ENCODE measurements at regions not wholly inside any gene's neighbourhood (a gene's known extent, or its start where the extent isn't known, plus 50 kb on each side); places are given as distances from the start of the nearest gene placed in this dataset.

- no peaks in the 10 kb centered on the region for H3K4me1 ChIP-seq (ENCODE audit: low read length)
- H3K27ac ChIP-seq (ENCODE audit: low read length): no peak overlapping the region
- H3K27me3 ChIP-seq (ENCODE audit: low read depth, low read length): no peaks in the 10 kb centered on the region
- TF ChIP-seq EZH2phosphoT487 (IDR thresholded peaks at IDR 0.05; ENCODE audit: low read depth) (no peak), CTCF (IDR thresholded peaks at IDR 0.05; ENCODE audit: low read depth, low read length) (no peak)
- no peak overlapping the region for H3K4me2 ChIP-seq (ENCODE audit: low read length)
- H3K79me2 ChIP-seq (ENCODE audit: low read length): no peaks in the 10 kb centered on the region
- no peaks in the 10 kb centered on the region for H4K20me1 ChIP-seq (ENCODE audit: insufficient read depth, low read length)
- no peak overlapping the region for H2AFZ ChIP-seq (ENCODE audit: low read depth, low read length)
- H3K4me3 ChIP-seq (ENCODE audit: low read length): no peak overlapping the region
- no peak overlapping the region for H3K9ac ChIP-seq (ENCODE audit: low read length)
- no peaks in the 10 kb centered on the region for H3K36me3 ChIP-seq (replicated peaks; ENCODE audit: low read depth, low read length)
- no peaks in the 10 kb centered on the region for H3K9me3 ChIP-seq (ENCODE audit: insufficient read depth, low read length)
Measured at GRCh38 chrX:4206941-4207340, 493.5 kb upstream of the PRKX start.

GRCh38 chrX:4197971-4198370, 484.5 kb upstream of the PRKX start:
- Histone ChIP-seq H3K4me1 (ENCODE audit: low read length) (no peaks in the 10 kb centered on the region), H3K79me2 (ENCODE audit: low read length) (no peaks in the 10 kb centered on the region), H3K4me3 (ENCODE audit: low read length) (no peak overlapping the region), H3K4me2 (ENCODE audit: low read length) (no peak overlapping the region), H2AFZ (ENCODE audit: low read depth, low read length) (no peak overlapping the region), H3K9ac (ENCODE audit: low read length) (no peak overlapping the region), H3K27me3 (ENCODE audit: low read depth, low read length) (no peaks in the 10 kb centered on the region), H3K9me3 (ENCODE audit: insufficient read depth, low read length) (no peaks in the 10 kb centered on the region), H3K36me3 (replicated peaks; ENCODE audit: low read depth, low read length) (no peaks in the 10 kb centered on the region), H4K20me1 (ENCODE audit: insufficient read depth, low read length) (no peaks in the 10 kb centered on the region), H3K27ac (ENCODE audit: low read length) (no peak overlapping the region)
- TF ChIP-seq CTCF (IDR thresholded peaks at IDR 0.05; ENCODE audit: low read depth, low read length) (no peak), EZH2phosphoT487 (IDR thresholded peaks at IDR 0.05; ENCODE audit: low read depth) (no peak)

DNA sequence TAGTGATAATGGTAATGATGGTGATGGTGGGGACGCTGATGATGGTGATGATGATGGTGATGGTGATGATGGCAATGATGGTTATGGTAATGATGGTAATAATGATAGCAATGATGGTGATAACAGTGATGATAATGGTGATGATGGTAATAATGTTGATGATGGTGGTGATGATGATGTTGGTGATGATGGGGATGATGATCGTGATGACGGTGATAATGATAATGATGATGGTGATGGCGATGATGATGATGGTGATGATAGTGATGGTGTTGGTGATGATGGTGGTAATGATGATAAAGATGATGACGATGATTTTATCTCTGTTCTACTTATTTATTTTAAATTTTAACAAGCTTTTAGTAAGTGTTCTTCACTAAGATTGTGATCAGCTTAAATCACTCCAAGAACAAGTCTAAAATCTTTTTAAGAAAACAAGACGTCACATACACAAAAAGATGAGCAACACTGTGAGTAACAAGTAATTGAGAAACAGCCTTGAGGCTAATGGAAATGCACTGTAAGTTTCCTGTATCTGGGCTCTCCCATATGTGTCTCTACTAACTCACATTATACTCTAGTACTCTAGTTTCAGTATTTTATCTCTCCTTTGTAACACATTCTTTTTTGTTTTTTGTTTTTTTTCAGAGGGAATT, 480.2 kb upstream of the PRKX start:
- H3K79me2 ChIP-seq (ENCODE audit: low read length): no peaks in the 10 kb centered on the region
- H3K4me3 ChIP-seq (ENCODE audit: low read length): no peak overlapping the region
- no peaks in the 10 kb centered on the region for H4K20me1 ChIP-seq (ENCODE audit: insufficient read depth, low read length)
- no peak for TF ChIP-seq EZH2phosphoT487 (IDR thresholded peaks at IDR 0.05; ENCODE audit: low read depth)
- TF ChIP-seq CTCF (IDR thresholded peaks at IDR 0.05; ENCODE audit: low read depth, low read length): no peak
- no peaks in the 10 kb centered on the region for H3K36me3 ChIP-seq (replicated peaks; ENCODE audit: low read depth, low read length)
- H3K4me2 ChIP-seq (ENCODE audit: low read length): no peak overlapping the region
- no peak overlapping the region for H3K9ac ChIP-seq (ENCODE audit: low read length)
- no peak overlapping the region for H3K27ac ChIP-seq (ENCODE audit: low read length)
- no peaks in the 10 kb centered on the region for H3K9me3 ChIP-seq (ENCODE audit: insufficient read depth, low read length)
- no peak overlapping the region for H2AFZ ChIP-seq (ENCODE audit: low read depth, low read length)
- H3K27me3 ChIP-seq (ENCODE audit: low read depth, low read length): no peaks in the 10 kb centered on the region
- H3K4me1 ChIP-seq (ENCODE audit: low read length): no peaks in the 10 kb centered on the region

GRCh38 chrX:4186331-4186730, 472.9 kb upstream of the PRKX start:
- Histone ChIP-seq H3K27ac (ENCODE audit: low read length) (no peak overlapping the region), H3K36me3 (replicated peaks; ENCODE audit: low read depth, low read length) (no peaks in the 10 kb centered on the region), H3K4me1 (ENCODE audit: low read length) (no peaks in the 10 kb centered on the region), H2AFZ (ENCODE audit: low read depth, low read length) (no peak overlapping the region), H3K4me3 (ENCODE audit: low read length) (no peak overlapping the region), H3K9me3 (ENCODE audit: insufficient read depth, low read length) (no peaks in the 10 kb centered on the region), H3K9ac (ENCODE audit: low read length) (no peak overlapping the region), H3K27me3 (ENCODE audit: low read depth, low read length) (no peaks in the 10 kb centered on the region), H3K4me2 (ENCODE audit: low read length) (no peak overlapping the region), H3K79me2 (ENCODE audit: low read length) (no peaks in the 10 kb centered on the region), H4K20me1 (ENCODE audit: insufficient read depth, low read length) (no peaks in the 10 kb centered on the region)
- TF ChIP-seq EZH2phosphoT487 (IDR thresholded peaks at IDR 0.05; ENCODE audit: low read depth) (no peak), CTCF (IDR thresholded peaks at IDR 0.05; ENCODE audit: low read depth, low read length) (no peak)

Measured in OCI-LY3 (cell line).